Prostate gland (tissue), 2 donors: ENCODE measurements at regions not wholly inside any gene's neighbourhood (a gene's known extent, or its start where the extent isn't known, plus 50 kb on each side); places are given as distances from the start of the nearest gene placed in this dataset.

Experiments
- DNase-seq: peaks from one replicate; pipeline ENCODE4 v3.0.0-alpha.2; 2019; ENCODE audit warnings: low spot score
- H3K27ac ChIP-seq, 2 donors: fragments of 200-600 bp; sonication (generic); 2 replicates each; pipeline ENCODE4 v1.5.1; 2017 to 2019
- H3K27me3 ChIP-seq: fragments of 200-600 bp; sonication (generic); replicated peaks from 2 replicates; pipeline ENCODE4 v1.5.1; 2019; ENCODE audit not compliant: insufficient read depth
- H3K36me3 ChIP-seq, 2 donors: fragments of 200-600 bp; sonication (generic); 1 replicate in 1 of 2; 2 replicates in 1 of 2; pipeline versions ENCODE4 v1.5.1 to v1.8.1; 2017 to 2019
- H3K4me1 ChIP-seq: fragments of 200-600 bp; sonication (generic); replicated peaks from 2 replicates; pipeline ENCODE4 v1.5.1; 2019
- H3K4me3 ChIP-seq, 2 donors: fragments of 200-600 bp; sonication (generic); 2 replicates each; pipeline ENCODE4 v1.5.1; 2017 to 2019
- H3K9me3 ChIP-seq: fragments of 200-600 bp; sonication (generic); 2 replicates; pipeline ENCODE4 v1.5.1; 2017
- CTCF ChIP-seq, 4 experiments: fragments of 200-600 bp in 2 of 4; fragments of 450-650 bp in 2 of 4; sonication (generic) in 2 of 4; IDR thresholded peaks; 1 replicate in 3 of 4; 2 replicates in 1 of 4; pipeline ENCODE4 v1.5.1; 2016 to 2019; ENCODE audit warnings: antibody characterized with exemption in 4 of 4, mild to moderate bottlenecking in 2 of 4, moderate library complexity in 2 of 4
- POLR2A ChIP-seq: fragments of 450-650 bp; IDR thresholded peaks from one replicate; pipeline ENCODE4 v1.6.1; 2016; ENCODE audit warnings: antibody characterized with exemption, mild to moderate bottlenecking
- POLR2AphosphoS5 ChIP-seq: sonication (generic); formaldehyde crosslinking; IDR thresholded peaks from one replicate; pipeline ENCODE4 v1.6.1; 2017; ENCODE audit warnings: antibody characterized with exemption
- WGBS: methylation state at CpG from one replicate; pipeline ENCODE4 v1.1.5; 2018; 5-methylcytosine and 5-hydroxymethylcytosine counted together
- intact Hi-C: fragments of 100-400 bp; cut with DNase I; formaldehyde crosslinking; loops from one replicate; pipeline ENCODE4 v1.14.2; 2022

- no peaks in the 10 kb centered on the region for H3K36me3 ChIP-seq
- H3K27me3 ChIP-seq, result no peaks in the 10 kb centered on the region
- TF ChIP-seq CTCF (IDR thresholded peaks at IDR 0.05) (no peak), POLR2A (no peak), POLR2AphosphoS5 (no peak)
- no peak overlapping the region for H3K27ac ChIP-seq
- H3K4me3 ChIP-seq, result no peak overlapping the region
- H3K9me3 ChIP-seq, result no peaks in the 10 kb centered on the region
- intact Hi-C loops, result no loop called here
- WGBS, result 84% methylated on average over 7 of the region's 7 CpGs
- no peak for DNase-seq
- H3K4me1 ChIP-seq, result no peaks in the 10 kb centered on the region
Measured at GRCh38 chr10:121291376-121291775, 306.9 kb downstream of the FGFR2 start.

DNA sequence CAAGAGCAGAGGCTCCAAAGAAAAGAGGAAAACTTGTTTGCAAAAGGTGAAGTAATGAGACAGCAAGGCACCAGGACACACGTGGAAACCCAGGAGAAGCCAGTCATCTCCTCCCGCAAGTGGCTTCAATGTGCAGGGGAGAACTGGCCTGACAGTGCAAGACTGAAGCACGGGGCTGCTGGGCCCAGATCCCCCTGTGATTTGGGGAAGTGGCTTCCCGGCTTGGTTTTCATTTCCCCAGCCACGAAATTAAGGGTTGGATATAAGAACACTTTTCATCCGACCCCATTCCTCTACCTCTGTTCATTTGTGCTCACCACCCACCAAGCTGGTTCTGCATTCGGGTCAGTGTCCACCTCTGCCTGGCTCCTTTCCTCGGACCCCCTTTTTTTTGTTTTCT lies 306.4 kb downstream of the FGFR2 start:
- no peaks in the 10 kb centered on the region for H3K4me1 ChIP-seq
- no peak overlapping the region for H3K4me3 ChIP-seq
- 72% methylated on average over 8 of the region's 8 CpGs for WGBS
- intact Hi-C loops, result no loop called here
- H3K27me3 ChIP-seq, result no peaks in the 10 kb centered on the region
- H3K36me3 ChIP-seq, result no peaks in the 10 kb centered on the region
- no peak for DNase-seq
- no peaks in the 10 kb centered on the region for H3K9me3 ChIP-seq
- TF ChIP-seq CTCF (IDR thresholded peaks at IDR 0.05) (no peak), POLR2AphosphoS5 (no peak)
- no peak overlapping the region for H3K27ac ChIP-seq

- H3K4me1 ChIP-seq, result no peaks in the 10 kb centered on the region
- H3K9me3 ChIP-seq, result no peaks in the 10 kb centered on the region
- TF ChIP-seq CTCF (IDR thresholded peaks at IDR 0.05), result no peak
- no peak for TF ChIP-seq POLR2A
- TF ChIP-seq POLR2AphosphoS5, result no peak
- H3K27me3 ChIP-seq, result no peaks in the 10 kb centered on the region
- 62% methylated on average over 9 of the region's 9 CpGs for WGBS
- H3K4me3 ChIP-seq, result no peak overlapping the region
- H3K27ac ChIP-seq, result no peak overlapping the region
- intact Hi-C loops, result no loop called here
- no peaks in the 10 kb centered on the region for H3K36me3 ChIP-seq
- DNase-seq, result no peak
Measured at GRCh38 chr10:121292321-121292720, 305.9 kb downstream of the FGFR2 start.

DNA sequence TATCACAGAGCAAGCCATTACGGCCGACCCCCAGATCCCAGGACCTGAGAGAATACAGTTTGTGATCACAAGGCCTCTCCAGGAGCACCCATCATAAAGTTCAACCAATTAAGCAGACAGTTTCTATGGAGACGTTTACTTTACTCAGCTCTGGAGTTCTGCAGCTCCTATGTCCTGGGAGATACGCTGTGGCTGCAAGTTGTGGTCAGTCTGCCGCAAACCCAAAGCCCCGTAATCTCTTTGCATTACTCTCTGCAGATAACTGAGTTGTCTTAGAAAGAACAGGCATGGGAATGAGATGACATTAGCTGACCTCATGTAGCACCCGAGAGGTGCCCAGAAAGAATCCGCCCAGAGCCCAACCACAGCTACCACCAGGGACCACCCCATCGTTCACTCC lies 305.1 kb downstream of the FGFR2 start:
- Histone ChIP-seq H3K4me1 (no peaks in the 10 kb centered on the region), H3K36me3 (no peaks in the 10 kb centered on the region), H3K27me3 (no peaks in the 10 kb centered on the region), H3K9me3 (no peaks in the 10 kb centered on the region), H3K4me3 (no peak overlapping the region), H3K27ac (no peak overlapping the region)
- intact Hi-C loops, result no loop called here
- WGBS, result 85% methylated on average over 9 of the region's 9 CpGs
- DNase-seq, result no peak
- TF ChIP-seq CTCF (IDR thresholded peaks at IDR 0.05) (no peak), POLR2A (no peak), POLR2AphosphoS5 (no peak)

- 81% methylated on average over 3 of the region's 3 CpGs for WGBS
- no peaks in the 10 kb centered on the region for H3K9me3 ChIP-seq
- DNase-seq, result no peak
Measured at GRCh38 chr10:121294630-121295029, 303.6 kb downstream of the FGFR2 start.

More at GRCh38 chr10:121294630-121295029, 303.6 kb downstream of the FGFR2 start:
- intact Hi-C loops, result no loop called here
- Histone ChIP-seq H3K27me3 (no peaks in the 10 kb centered on the region), H3K36me3 (no peaks in the 10 kb centered on the region), H3K4me1 (no peaks in the 10 kb centered on the region), H3K27ac (no peak overlapping the region), H3K4me3 (no peak overlapping the region)
- TF ChIP-seq POLR2A, result no peak
- no peak for TF ChIP-seq POLR2AphosphoS5
- TF ChIP-seq CTCF (IDR thresholded peaks at IDR 0.05), result no peak
